GM18868 (cell line): ENCODE measurements at regions not wholly inside any gene's neighbourhood (a gene's known extent, or its start where the extent isn't known, plus 50 kb on each side); places are given as distances from the start of the nearest gene placed in this dataset.

Experiments
- ATAC-seq: cut with Tn5 transposase; IDR thresholded peaks from one replicate; pipeline ENCODE4 v1.9.1; 2021; ENCODE audit warnings: mild to moderate bottlenecking, moderate library complexity; ENCODE audit not compliant: unreplicated experiment

DNA sequence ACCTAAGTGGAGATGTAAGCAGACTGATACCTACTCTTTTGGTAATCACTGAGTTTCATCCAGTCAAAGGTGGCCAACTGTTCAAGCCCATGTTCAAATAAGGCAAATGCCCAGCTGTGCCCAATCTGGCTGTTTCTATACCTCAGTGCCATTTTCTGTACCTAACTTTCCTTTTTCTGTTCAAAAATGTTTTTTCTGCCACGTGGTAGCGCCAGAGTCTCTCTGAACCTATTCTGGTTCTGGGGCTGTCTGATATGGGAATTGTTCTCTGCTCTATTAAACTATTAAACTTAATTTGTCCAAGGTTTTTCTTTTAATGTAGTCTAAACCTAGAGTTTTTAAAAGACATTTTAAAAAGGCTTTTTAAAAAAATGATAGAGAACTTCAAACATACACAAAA is 391.2 kb downstream of the NOVA1 start:
- ATAC-seq = no peak

GRCh38 chr14:26204728-26205479 is 392.9 kb downstream of the NOVA1 start:
- no peak for ATAC-seq

- ATAC-seq = no peak
Observed at GRCh38 chr14:26204366-26204727, 393.5 kb downstream of the NOVA1 start.

DNA sequence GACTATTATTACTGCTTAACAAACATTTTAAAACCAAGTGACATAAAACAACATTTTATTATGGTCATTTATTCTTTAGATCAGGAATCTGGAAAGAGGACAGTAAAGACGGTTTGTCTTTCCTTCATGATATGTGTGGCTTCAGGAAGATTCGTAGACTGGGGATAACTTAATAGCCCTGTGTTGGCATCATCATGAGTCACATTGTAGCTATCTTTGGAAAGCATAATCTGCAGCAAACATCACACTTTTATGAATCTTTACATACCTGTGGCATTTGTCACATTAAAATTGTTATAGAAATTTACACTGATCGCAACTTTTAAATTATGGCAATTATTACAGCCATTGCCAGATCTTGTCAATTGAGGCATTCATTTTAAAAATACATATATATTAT is 397.1 kb downstream of the NOVA1 start:
- no peak for ATAC-seq

DNA sequence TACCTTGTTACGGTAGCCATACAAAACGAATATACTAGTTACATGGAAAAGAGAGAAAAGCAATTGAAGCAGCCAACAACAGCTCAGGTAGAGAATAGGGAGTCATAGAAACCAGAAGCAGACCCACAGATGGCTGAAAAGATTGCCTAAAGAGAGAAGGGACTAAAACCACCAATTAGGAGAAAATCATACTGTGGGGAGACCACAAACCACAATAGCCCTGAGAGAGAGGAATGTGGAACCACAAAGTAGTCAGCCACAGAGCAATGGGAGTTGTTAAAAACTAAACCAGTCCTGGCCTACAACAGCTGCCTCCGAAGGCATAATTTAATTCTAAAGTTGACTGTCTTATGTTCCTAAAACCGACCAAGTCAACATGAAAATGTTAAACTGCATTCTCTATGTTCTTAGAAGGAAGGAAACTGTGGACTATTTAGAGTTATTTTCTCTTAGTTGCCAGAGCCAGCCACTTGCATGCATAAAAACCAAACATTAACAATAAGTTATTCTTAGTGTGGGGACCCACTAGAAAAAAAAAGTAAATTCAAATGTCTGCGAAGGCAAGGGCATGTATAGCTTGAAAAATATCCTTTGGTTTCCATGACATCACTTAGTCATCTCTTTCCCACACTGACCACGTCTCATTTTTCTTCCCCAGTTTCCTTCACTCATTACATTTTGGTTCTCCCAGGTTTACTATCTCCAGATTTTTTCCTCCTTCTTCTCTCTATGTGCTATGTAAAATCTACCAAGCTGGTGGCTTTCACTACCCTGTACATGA is 398.1 kb downstream of the NOVA1 start:
- ATAC-seq = peak; percentile 57

GRCh38 chr14:26199096-26199495 is 398.7 kb downstream of the NOVA1 start:
- ATAC-seq = no peak

DNA sequence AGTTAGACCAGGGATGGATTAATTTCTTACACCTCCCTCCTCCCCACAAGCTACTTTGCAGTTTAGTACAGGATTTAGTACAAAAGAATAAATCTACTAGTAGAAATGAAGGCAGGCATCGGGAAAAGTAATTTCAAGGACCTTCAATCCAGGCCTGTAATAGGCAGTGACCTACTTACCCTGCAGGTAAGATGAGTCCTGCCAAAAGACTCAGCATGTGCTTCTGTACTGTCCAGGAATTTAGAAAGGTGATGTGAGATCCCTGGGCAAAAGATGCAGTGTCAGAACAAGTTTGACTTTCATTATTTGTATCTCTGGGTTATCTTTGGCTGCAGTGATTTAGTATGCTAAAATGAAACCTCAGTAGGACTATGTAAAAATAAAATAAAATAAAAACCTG is 403.0 kb downstream of the NOVA1 start:
- no peak for ATAC-seq

GRCh38 chr14:26191671-26192070 is 406.2 kb downstream of the NOVA1 start:
- no peak for ATAC-seq

GRCh38 chr14:26191123-26191522 is 406.7 kb downstream of the NOVA1 start:
- ATAC-seq = no peak

- no peak for ATAC-seq
Observed at GRCh38 chr14:26190646-26191045, 407.2 kb downstream of the NOVA1 start.

GRCh38 chr14:26187996-26188620 is 409.7 kb downstream of the NOVA1 start:
- no peak for ATAC-seq

DNA sequence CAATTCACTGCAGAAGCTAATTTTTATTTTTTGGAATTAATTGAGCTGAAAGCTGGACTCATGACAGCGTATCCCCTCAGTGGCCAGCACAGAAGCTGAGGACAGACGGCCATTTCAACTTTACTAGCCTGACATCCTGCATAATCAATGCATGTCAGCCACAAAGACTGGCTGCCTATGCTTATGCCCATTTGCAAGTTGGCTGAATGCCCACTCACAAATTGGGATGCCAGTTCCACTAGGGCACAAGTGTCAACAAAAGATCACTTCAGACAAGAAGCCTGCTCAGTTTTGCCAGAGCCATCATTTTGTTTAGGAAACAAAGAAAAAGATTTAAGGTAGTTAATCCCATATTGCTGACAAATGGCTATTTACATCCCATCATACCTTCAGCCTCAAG is 417.6 kb downstream of the NOVA1 start:
- ATAC-seq = no peak

- ATAC-seq = no peak
Observed at GRCh38 chr14:26175658-26176057, 422.2 kb downstream of the NOVA1 start.

GRCh38 chr14:26174395-26174794 is 423.4 kb downstream of the NOVA1 start:
- no peak for ATAC-seq

DNA sequence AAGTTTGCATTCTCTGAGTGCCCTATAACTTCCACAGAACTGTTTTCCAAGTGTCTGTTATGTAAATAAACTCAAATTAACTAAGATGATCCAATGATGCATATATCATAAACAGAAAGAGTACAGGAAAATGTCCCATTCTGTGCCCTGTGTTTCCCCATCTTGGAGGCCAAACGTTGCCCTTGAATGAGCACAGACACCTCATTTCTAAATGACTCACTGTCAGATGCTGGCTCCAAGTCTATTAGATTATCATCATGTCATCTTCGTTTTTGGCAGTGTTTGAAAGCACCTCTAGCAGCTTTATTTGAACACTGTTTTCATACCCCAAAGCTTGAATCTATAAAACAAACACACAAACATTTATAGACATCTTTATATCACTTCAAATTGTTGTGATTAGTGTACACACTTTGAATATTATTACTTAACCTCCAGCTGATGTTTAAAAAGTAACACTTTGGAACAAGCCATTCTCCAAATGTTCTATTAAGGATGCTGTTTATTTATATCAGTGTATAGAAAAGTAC is 424.2 kb downstream of the NOVA1 start:
- ATAC-seq = peak; percentile 56

- ATAC-seq = no peak
Observed at GRCh38 chr14:26172396-26172795, 425.4 kb downstream of the NOVA1 start.

- no peak for ATAC-seq
Observed at GRCh38 chr14:26170885-26171284, 426.9 kb downstream of the NOVA1 start.

DNA sequence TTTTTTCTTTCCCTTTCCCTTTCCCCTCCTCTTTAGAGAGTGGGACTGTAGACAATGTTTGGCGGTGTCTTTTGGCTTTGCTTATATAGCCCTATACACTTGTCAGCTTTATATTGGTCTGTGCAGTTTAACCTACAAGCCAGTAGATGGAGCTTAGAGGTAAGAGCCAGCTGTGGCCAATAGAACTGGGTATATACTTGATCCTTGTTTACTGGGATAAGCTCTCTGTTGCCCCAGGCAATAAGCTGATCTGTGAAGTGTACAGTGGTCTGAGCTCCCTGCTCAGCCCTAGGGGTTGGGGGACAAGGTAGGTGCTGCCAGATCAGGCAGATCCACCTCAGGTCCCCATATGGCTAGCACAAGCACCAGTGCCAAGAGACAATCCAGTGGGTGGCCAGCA is 434.1 kb downstream of the NOVA1 start:
- ATAC-seq = peak; percentile 76

- ATAC-seq = no peak
Observed at GRCh38 chr14:26157517-26157916, 440.3 kb downstream of the NOVA1 start.

DNA sequence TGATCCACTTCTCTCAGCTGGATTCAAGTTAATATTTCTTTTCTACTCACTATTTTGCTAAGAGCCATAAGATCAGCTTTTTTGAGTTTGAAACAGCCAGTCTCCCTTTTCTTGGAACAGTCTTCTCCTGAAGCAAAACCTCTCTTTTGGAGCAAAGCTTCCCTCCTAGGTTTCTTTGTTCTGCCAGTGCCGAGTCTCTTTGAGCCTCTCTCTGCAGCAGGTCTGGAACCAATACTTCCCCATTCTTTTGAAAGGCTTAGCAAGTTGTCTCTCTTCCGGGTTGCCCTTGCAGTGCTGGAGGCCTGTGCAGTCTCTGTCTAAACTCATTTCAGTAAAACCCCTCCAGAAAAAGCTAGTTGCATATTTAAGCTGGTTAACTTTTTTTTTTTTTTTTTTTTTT is 454.8 kb downstream of the NOVA1 start:
- no peak for ATAC-seq

GRCh38 chr14:26138764-26139445 is 458.9 kb downstream of the NOVA1 start:
- ATAC-seq = no peak
